ENCODE measurements at regions not wholly inside any gene's neighbourhood (a gene's known extent, or its start where the extent isn't known, plus 50 kb on each side); places are given as distances from the start of the nearest gene placed in this dataset.

- H3K27me3 ChIP-seq (replicated peaks; ENCODE audit: control insufficient read depth, insufficient read depth, low read length): no peaks in the 10 kb centered on the region
- ChIA-PET POLR2A (no interaction called here), CTCF (no interaction called here)
- no peak for TF ChIP-seq CTCF (IDR thresholded peaks at IDR 0.05; ENCODE audit: insufficient read depth in 1 of 2, low read depth in 1 of 2, low read length in 1 of 2, severe bottlenecking in 1 of 2, unreplicated experiment in 1 of 2)
- H3K4me3 ChIP-seq (ENCODE audit: low read depth, low read length): no peak overlapping the region
- Mint-ChIP-seq H3K9me3 (ENCODE audit: unreplicated experiment) (no peaks in the 10 kb centered on the region), H3K4me1 (ENCODE audit: low read depth, unreplicated experiment) (peaks cover 16% of the 10 kb centered on the region), H3K27me3 (ENCODE audit: insufficient read depth, unreplicated experiment) (peaks cover 3% of the 10 kb centered on the region), H3K4me3 (ENCODE audit: unreplicated experiment) (no peak overlapping the region), H3K36me3 (ENCODE audit: insufficient read depth, unreplicated experiment) (no peaks in the 10 kb centered on the region), H3K27ac (ENCODE audit: unreplicated experiment) (no peak overlapping the region)
- H3K36me3 ChIP-seq (ENCODE audit: control insufficient read depth, insufficient read depth, low read length): no peaks in the 10 kb centered on the region
- DNase-seq: peak; percentile 38 to 44
- BruUV-seq (replicated peaks): no TSS peak
- H3K4me1 ChIP-seq: peaks cover 6% of the 10 kb centered on the region
- intact Hi-C loops (cut with micrococcal nuclease; ENCODE audit: unreplicated experiment): loop anchor here (1.0 to 2.0 kb wide), 2 partner anchors 38 to 60 kb away; no protein-coding TSS in a partner anchor
- H3K9me3 ChIP-seq: no peaks in the 10 kb centered on the region
Measured at GRCh38 chr10:57925045-57925444, 342.6 kb downstream of the IPMK start.

GRCh38 chr10:57921140-57921539 lies 346.6 kb downstream of the IPMK start:
- no peak overlapping the region for H3K4me3 Mint-ChIP-seq (ENCODE audit: unreplicated experiment)

GRCh38 chr10:57919864-57920263 lies 347.8 kb downstream of the IPMK start:
- no peak for DNase-seq
- H3K4me3 Mint-ChIP-seq (ENCODE audit: unreplicated experiment): no peak overlapping the region
- ChIA-PET CTCF (no interaction called here), POLR2A (no interaction called here)
- Histone ChIP-seq H3K27me3 (replicated peaks; ENCODE audit: control insufficient read depth, insufficient read depth, low read length) (no peaks in the 10 kb centered on the region), H3K4me3 (ENCODE audit: low read depth, low read length) (no peak overlapping the region), H3K36me3 (ENCODE audit: control insufficient read depth, insufficient read depth, low read length) (no peaks in the 10 kb centered on the region), H3K9me3 (no peaks in the 10 kb centered on the region), H3K4me1 (peaks cover 8% of the 10 kb centered on the region)
- peaks cover 19% of the 10 kb centered on the region for H3K4me1 Mint-ChIP-seq (ENCODE audit: low read depth, unreplicated experiment)
- no peaks in the 10 kb centered on the region for H3K9me3 Mint-ChIP-seq (ENCODE audit: unreplicated experiment)
- no TSS peak for BruUV-seq (replicated peaks)
- intact Hi-C loops (cut with micrococcal nuclease; ENCODE audit: unreplicated experiment): loop anchor here (1.0 kb wide), 1 partner anchor 39 kb away; no protein-coding TSS in a partner anchor
- H3K36me3 Mint-ChIP-seq (ENCODE audit: insufficient read depth, unreplicated experiment): no peaks in the 10 kb centered on the region
- H3K27ac Mint-ChIP-seq (ENCODE audit: unreplicated experiment): no peak overlapping the region
- H3K27me3 Mint-ChIP-seq (ENCODE audit: insufficient read depth, unreplicated experiment): no peaks in the 10 kb centered on the region
- no peak for TF ChIP-seq CTCF (IDR thresholded peaks at IDR 0.05; ENCODE audit: insufficient read depth in 1 of 2, low read depth in 1 of 2, low read length in 1 of 2, severe bottlenecking in 1 of 2, unreplicated experiment in 1 of 2)

More at GRCh38 chr10:57921140-57921539, 346.6 kb downstream of the IPMK start:
- peaks cover 11% of the 10 kb centered on the region for H3K4me1 ChIP-seq
- BruUV-seq (replicated peaks): no TSS peak
- H3K27me3 Mint-ChIP-seq (ENCODE audit: insufficient read depth, unreplicated experiment): no peaks in the 10 kb centered on the region
- ChIA-PET CTCF (no interaction called here), POLR2A (no interaction called here)
- intact Hi-C loops (cut with micrococcal nuclease; ENCODE audit: unreplicated experiment): no loop called here
- H3K4me3 ChIP-seq (ENCODE audit: low read depth, low read length): no peak overlapping the region
- H3K36me3 ChIP-seq (ENCODE audit: control insufficient read depth, insufficient read depth, low read length): no peaks in the 10 kb centered on the region
- H3K27ac Mint-ChIP-seq (ENCODE audit: unreplicated experiment): no peak overlapping the region
- H3K4me1 Mint-ChIP-seq (ENCODE audit: low read depth, unreplicated experiment): peaks cover 22% of the 10 kb centered on the region
- no peaks in the 10 kb centered on the region for H3K36me3 Mint-ChIP-seq (ENCODE audit: insufficient read depth, unreplicated experiment)
- no peaks in the 10 kb centered on the region for H3K9me3 ChIP-seq
- DNase-seq: no peak
- no peak for TF ChIP-seq CTCF (IDR thresholded peaks at IDR 0.05; ENCODE audit: insufficient read depth in 1 of 2, low read depth in 1 of 2, low read length in 1 of 2, severe bottlenecking in 1 of 2, unreplicated experiment in 1 of 2)
- H3K27me3 ChIP-seq (replicated peaks; ENCODE audit: control insufficient read depth, insufficient read depth, low read length): no peaks in the 10 kb centered on the region
- H3K9me3 Mint-ChIP-seq (ENCODE audit: unreplicated experiment): no peaks in the 10 kb centered on the region

Data from Caco-2 (cell line).